HFFc6 (cell line): ENCODE measurements at regions not wholly inside any gene's neighbourhood (a gene's known extent, or its start where the extent isn't known, plus 50 kb on each side); places are given as distances from the start of the nearest gene placed in this dataset.

Experiments
- DNase-seq: peaks from one replicate; pipeline ENCODE4 v3.0.0-alpha.2; 2018
- H3K27ac Mint-ChIP-seq: 2 replicates; pipeline ENCODE4 v1.8.0; 2020; ENCODE audit warnings: mild to moderate bottlenecking, mixed read lengths
- H3K27me3 Mint-ChIP-seq: 2 replicates; pipeline ENCODE4 v1.8.0; 2021; ENCODE audit warnings: mild to moderate bottlenecking, moderate library complexity, mixed read lengths; ENCODE audit not compliant: insufficient read depth
- H3K36me3 Mint-ChIP-seq: 2 replicates; pipeline ENCODE4 v1.8.0; 2021; ENCODE audit warnings: low read depth, mixed read lengths
- H3K4me1 Mint-ChIP-seq: 2 replicates; pipeline ENCODE4 v1.8.0; 2020; ENCODE audit warnings: low read depth, mixed read lengths
- H3K4me3 Mint-ChIP-seq: 2 replicates; pipeline ENCODE4 v1.8.0; 2020; ENCODE audit warnings: mild to moderate bottlenecking, moderate library complexity, mixed read lengths
- H3K9me3 Mint-ChIP-seq: 2 replicates; pipeline ENCODE4 v1.8.0; 2020; ENCODE audit warnings: mild to moderate bottlenecking, mixed read lengths
- TF ChIP-seq, protein P1 (sequence below): fragments of 200-600 bp; sonication (generic); IDR thresholded peaks from 2 replicates; pipeline ENCODE4 v1.5.0; 2021; ENCODE audit warnings: antibody characterized with exemption, mild to moderate bottlenecking

DNA sequence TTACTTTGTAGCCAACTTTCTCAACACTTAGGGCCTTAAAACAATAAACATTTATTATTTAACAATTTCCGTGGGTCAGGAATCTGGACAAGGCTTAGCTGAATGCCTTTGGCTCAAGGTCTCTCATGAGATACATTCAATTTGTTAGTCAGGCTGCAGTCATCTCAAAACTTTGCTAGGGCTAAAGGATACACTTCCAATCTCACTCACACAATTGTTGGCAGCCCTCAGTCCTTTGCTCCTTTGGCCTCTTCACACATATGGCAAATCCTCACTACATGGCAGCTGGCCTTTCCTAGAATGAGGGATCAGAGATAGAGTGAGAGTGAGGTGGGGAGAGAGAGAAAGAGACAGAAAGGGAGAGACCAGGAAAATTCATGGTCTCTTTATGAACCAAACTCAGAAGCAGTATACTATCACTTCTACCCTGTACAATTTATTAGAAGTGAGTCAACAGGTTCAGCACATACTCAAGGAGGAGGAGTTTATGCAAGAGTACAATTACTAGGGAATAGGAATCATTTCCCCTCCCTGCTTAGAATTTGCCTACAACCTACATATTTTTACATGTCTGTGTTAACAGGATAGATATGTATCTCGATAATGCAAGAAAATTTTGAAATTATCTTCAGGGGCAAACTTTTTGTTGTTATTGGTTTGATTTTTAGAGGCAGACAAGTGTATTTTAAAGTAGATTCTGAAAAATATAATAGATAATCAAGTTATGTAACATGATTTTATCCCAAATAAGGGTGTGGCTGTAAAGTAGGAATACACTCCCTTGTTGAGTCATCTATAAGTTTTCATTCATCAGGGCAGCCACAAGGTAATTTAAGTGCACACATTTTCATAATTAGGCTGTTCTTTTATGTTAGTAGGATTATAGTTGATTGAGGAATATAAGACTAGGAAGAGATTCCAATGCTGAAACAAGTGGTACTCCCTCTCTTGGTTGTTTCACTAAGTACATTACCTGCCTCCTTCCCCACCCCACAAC, 85.9 kb upstream of the HMGCLL1 start:
- H3K9me3 Mint-ChIP-seq: peaks cover 24% of the 10 kb centered on the region
- no peak overlapping the region for H3K4me3 Mint-ChIP-seq
- TF ChIP-seq, protein P1, sequence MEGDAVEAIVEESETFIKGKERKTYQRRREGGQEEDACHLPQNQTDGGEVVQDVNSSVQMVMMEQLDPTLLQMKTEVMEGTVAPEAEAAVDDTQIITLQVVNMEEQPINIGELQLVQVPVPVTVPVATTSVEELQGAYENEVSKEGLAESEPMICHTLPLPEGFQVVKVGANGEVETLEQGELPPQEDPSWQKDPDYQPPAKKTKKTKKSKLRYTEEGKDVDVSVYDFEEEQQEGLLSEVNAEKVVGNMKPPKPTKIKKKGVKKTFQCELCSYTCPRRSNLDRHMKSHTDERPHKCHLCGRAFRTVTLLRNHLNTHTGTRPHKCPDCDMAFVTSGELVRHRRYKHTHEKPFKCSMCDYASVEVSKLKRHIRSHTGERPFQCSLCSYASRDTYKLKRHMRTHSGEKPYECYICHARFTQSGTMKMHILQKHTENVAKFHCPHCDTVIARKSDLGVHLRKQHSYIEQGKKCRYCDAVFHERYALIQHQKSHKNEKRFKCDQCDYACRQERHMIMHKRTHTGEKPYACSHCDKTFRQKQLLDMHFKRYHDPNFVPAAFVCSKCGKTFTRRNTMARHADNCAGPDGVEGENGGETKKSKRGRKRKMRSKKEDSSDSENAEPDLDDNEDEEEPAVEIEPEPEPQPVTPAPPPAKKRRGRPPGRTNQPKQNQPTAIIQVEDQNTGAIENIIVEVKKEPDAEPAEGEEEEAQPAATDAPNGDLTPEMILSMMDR: no peak
- DNase-seq: no peak
- no peaks in the 10 kb centered on the region for H3K36me3 Mint-ChIP-seq
- no peaks in the 10 kb centered on the region for H3K27me3 Mint-ChIP-seq
- no peak overlapping the region for H3K27ac Mint-ChIP-seq
- H3K4me1 Mint-ChIP-seq: no peaks in the 10 kb centered on the region

- no peaks in the 10 kb centered on the region for H3K36me3 Mint-ChIP-seq
- no peaks in the 10 kb centered on the region for H3K27me3 Mint-ChIP-seq
Observed at GRCh38 chr6:55663914-55664313, 84.9 kb upstream of the HMGCLL1 start.

GRCh38 chr6:55659304-55659703, 80.3 kb upstream of the HMGCLL1 start:
- no peaks in the 10 kb centered on the region for H3K36me3 Mint-ChIP-seq
- no peak overlapping the region for H3K4me3 Mint-ChIP-seq
- H3K27me3 Mint-ChIP-seq: no peaks in the 10 kb centered on the region; the same call in 1 of the 2 replicates
- H3K4me1 Mint-ChIP-seq: no peaks in the 10 kb centered on the region
- DNase-seq: no peak
- TF ChIP-seq, protein P1: no peak
- no peak overlapping the region for H3K27ac Mint-ChIP-seq
- H3K9me3 Mint-ChIP-seq: peaks cover 17% of the 10 kb centered on the region

More at GRCh38 chr6:55663914-55664313, 84.9 kb upstream of the HMGCLL1 start:
- TF ChIP-seq, protein P1: no peak
- peaks cover 17% of the 10 kb centered on the region for H3K9me3 Mint-ChIP-seq
- no peaks in the 10 kb centered on the region for H3K4me1 Mint-ChIP-seq
- H3K4me3 Mint-ChIP-seq: no peak overlapping the region
- DNase-seq: no peak
- H3K27ac Mint-ChIP-seq: no peak overlapping the region

DNA sequence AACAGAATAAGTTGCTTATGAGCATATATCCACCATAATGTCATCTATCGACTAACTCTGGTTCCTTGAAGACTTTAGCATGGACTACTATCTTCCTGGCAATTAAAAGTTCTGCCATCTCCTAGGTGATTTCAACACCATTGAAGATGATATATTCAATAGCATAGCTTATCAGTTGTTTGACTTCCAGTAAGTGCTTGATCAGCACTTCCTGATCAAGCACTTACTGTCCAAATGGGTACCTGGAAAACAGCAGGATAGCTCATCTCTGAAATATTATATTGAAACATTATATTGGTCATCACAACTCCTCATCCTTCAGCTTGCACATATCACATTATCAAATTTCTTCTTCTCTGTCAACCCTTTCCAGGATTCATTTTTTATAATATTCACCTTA, 75.5 kb upstream of the HMGCLL1 start:
- TF ChIP-seq, protein P1: no peak
- Mint-ChIP-seq H3K36me3 (no peaks in the 10 kb centered on the region), H3K27me3 (no peaks in the 10 kb centered on the region; the same call in 1 of the 2 replicates), H3K9me3 (peaks cover 4% of the 10 kb centered on the region), H3K4me1 (no peaks in the 10 kb centered on the region), H3K4me3 (no peak overlapping the region), H3K27ac (no peak overlapping the region)
- DNase-seq: no peak

GRCh38 chr6:55652429-55652828, 73.4 kb upstream of the HMGCLL1 start:
- Mint-ChIP-seq H3K36me3 (no peaks in the 10 kb centered on the region), H3K9me3 (peaks cover 4% of the 10 kb centered on the region), H3K27ac (no peak overlapping the region), H3K27me3 (no peaks in the 10 kb centered on the region; the same call in 1 of the 2 replicates), H3K4me3 (no peak overlapping the region), H3K4me1 (no peaks in the 10 kb centered on the region)
- TF ChIP-seq, protein P1: no peak
- DNase-seq: no peak
